Activated T-cell treated with anti-CD3 and anti-CD28 coated beads for 4 hours (primary cell): ENCODE measurements at regions not wholly inside any gene's neighbourhood (a gene's known extent, or its start where the extent isn't known, plus 50 kb on each side); places are given as distances from the start of the nearest gene placed in this dataset.
"Not testable (repeated sequence)": the region's sequence is repeated elsewhere in the genome, so short reads cannot be mapped to it uniquely, and the experiment has no call there.

Experiments
- DNase-seq: peaks from one replicate; pipeline ENCODE4 v3.0.0-alpha.2; 2020

- no peak for DNase-seq
Observed at GRCh38 chrX:106220177-106220576, 52.1 kb downstream of the PWWP3B start.

GRCh38 chrX:106243376-106243775 is 75.3 kb downstream of the PWWP3B start:
- DNase-seq: no peak

GRCh38 chrX:106246511-106246910 is 78.4 kb downstream of the PWWP3B start:
- no peak for DNase-seq

GRCh38 chrX:106247162-106247561 is 79.1 kb downstream of the PWWP3B start:
- DNase-seq: no peak

- no peak for DNase-seq
Observed at GRCh38 chrX:106249706-106250379, 81.7 kb downstream of the PWWP3B start.

GRCh38 chrX:106263817-106264216 is 95.7 kb downstream of the PWWP3B start:
- DNase-seq: no peak

- DNase-seq: not testable (repeated sequence)
Observed at GRCh38 chrX:106273947-106274587, 106.0 kb downstream of the PWWP3B start.

GRCh38 chrX:106275172-106275571 is 107.1 kb downstream of the PWWP3B start:
- not testable (repeated sequence) for DNase-seq

- DNase-seq: no peak
Observed at GRCh38 chrX:106278951-106279350, 110.8 kb downstream of the PWWP3B start.

GRCh38 chrX:106281383-106281782 is 113.3 kb downstream of the PWWP3B start:
- DNase-seq: no peak

- no peak for DNase-seq
Observed at GRCh38 chrX:106283841-106284240, 115.7 kb downstream of the PWWP3B start.

GRCh38 chrX:106284431-106285025 is 116.4 kb downstream of the PWWP3B start:
- no peak for DNase-seq

GRCh38 chrX:106286053-106286650 is 118.0 kb downstream of the PWWP3B start:
- no peak for DNase-seq

- not testable (repeated sequence) for DNase-seq
Observed at GRCh38 chrX:106290778-106291177, 122.7 kb downstream of the PWWP3B start.

- DNase-seq: not testable (repeated sequence)
Observed at GRCh38 chrX:106291779-106292390, 123.8 kb downstream of the PWWP3B start.

- no peak for DNase-seq
Observed at GRCh38 chrX:106300239-106300638, 132.1 kb downstream of the PWWP3B start.

- no peak for DNase-seq
Observed at GRCh38 chrX:106300656-106301055, 132.6 kb downstream of the PWWP3B start.

GRCh38 chrX:106302304-106302703 is 134.2 kb downstream of the PWWP3B start:
- no peak for DNase-seq

GRCh38 chrX:106306391-106306947 is 138.4 kb downstream of the PWWP3B start:
- no peak for DNase-seq

- no peak for DNase-seq
Observed at GRCh38 chrX:106323357-106323756, 155.3 kb downstream of the PWWP3B start.

- no peak for DNase-seq
Observed at GRCh38 chrX:106331606-106332005, 163.5 kb downstream of the PWWP3B start.

- DNase-seq: no peak
Observed at GRCh38 chrX:106341823-106342222, 173.7 kb downstream of the PWWP3B start.

- DNase-seq: no peak
Observed at GRCh38 chrX:106356580-106356979, 188.5 kb downstream of the PWWP3B start.
